Iris pigment epithelial cell (primary cell): ENCODE measurements at regions not wholly inside any gene's neighbourhood (a gene's known extent, or its start where the extent isn't known, plus 50 kb on each side); places are given as distances from the start of the nearest gene placed in this dataset.

ENCODE experiments used
- DNase-seq: peaks from one replicate; pipeline ENCODE4 v3.0.0-alpha.2; 2011; ENCODE audit warnings: low read depth

DNA sequence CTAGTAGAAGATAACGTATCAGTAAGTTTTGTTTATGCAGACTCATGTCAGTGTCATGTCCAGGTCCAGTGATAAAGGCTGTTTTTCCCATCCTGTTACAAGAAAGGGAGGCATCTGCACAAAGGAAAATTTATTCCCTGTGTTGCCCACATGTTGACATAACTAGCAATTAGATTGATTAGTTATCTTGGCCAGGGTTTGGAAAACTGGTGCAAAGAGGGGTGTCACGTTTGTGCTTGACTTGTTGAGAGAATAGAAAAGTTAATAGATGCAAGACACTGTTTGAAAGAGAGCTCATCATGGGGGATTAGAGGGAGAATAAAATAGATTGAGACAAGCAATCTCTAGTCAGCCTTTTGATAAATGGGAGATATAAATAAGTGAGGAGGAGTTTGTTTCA, 1357.0 kb upstream of the AGA start:
- no peak for DNase-seq

DNA sequence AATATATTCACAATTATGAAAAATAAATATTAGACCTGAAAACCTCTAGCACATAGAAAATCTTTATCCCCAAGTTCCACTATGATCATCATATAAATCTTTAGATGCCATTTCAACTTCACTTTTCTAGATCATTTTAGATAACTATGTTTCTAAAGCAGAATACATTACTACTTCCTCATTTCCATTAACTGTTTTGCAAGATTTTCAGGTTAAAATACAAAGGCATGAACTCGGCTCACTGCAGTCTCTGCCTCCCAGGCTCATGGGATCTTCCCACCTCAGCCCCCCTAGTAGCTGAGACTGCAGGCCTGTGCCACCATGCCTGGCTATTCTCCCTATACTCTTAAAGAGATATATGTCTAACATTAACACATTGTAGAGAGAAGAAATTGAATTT, 1365.9 kb upstream of the AGA start:
- no peak for DNase-seq

DNA sequence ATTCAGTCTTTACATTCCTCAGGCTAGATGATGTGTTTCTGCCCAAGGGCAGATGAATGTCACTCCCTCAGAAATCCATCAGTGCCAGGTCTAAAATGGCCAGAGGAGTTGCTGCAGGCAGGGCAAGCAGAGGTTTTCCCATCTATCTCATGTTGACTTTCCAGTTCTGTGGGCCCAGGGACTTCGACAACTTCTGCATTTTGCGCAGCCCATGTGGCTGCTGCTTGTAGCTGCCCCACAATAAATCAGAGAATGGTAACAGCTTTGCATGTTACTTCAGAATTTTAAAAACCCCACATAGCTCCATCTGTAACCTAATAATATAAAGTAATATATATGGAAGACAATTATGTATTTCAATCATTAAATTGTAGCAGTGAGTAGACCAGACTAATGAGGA, 1367.7 kb upstream of the AGA start:
- no peak for DNase-seq

DNA sequence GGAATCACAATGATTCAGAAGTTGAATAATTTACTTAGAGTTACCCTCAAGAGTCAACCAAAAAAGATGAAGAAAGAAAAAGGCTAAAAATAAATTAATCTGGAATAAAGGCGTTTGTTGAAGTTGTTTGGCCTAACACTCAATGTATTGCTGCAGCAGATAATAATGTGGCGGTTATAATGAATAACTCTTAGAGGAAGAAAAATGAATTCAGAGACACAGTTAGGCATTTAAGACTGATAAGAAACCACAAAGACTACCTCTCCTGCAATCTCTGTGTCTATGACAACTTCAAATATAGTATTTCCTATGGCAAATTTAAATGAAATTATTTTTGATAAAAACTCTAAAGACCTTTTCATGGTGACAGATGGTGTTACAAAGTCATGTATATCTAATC, 1369.1 kb upstream of the AGA start:
- no peak for DNase-seq

DNA sequence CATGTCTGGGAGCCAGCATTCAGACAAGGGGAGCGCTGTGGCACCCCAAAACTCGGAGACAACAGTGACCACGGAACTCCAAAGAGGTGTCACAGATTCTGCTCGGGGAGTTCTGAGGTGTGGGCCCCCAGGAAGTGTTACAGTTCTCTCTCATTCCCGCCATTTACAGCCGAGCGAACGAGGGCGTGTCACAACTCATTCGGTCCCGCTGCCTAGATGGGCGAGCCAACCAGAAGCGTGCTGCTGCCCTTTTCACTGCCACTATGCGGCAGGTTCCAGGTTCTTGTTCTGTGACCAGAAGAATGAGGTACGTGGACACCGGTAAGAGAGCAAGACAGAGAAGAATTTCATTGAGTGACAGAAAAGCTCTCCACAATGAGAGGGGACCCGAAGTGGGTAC, 1370.6 kb upstream of the AGA start:
- no peak for DNase-seq

DNA sequence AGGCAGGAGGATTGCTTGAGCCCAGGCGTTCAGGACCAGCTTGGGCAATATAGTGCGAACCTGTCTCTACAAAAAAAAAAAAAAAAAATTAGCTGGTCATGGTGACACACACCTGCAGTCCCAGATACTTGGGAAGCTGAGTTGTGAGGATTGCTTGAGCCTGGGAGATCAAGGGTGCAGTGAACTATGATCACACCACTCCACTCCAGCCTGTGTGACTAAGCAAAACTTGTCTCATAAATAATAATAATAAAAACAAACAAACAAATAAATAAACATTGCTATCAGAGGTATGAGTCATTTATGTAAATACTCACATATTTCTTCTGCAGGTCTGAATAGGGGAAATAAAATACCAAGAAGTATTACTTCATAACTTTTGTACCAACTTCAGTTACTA, 1372.7 kb upstream of the AGA start:
- no peak for DNase-seq

DNA sequence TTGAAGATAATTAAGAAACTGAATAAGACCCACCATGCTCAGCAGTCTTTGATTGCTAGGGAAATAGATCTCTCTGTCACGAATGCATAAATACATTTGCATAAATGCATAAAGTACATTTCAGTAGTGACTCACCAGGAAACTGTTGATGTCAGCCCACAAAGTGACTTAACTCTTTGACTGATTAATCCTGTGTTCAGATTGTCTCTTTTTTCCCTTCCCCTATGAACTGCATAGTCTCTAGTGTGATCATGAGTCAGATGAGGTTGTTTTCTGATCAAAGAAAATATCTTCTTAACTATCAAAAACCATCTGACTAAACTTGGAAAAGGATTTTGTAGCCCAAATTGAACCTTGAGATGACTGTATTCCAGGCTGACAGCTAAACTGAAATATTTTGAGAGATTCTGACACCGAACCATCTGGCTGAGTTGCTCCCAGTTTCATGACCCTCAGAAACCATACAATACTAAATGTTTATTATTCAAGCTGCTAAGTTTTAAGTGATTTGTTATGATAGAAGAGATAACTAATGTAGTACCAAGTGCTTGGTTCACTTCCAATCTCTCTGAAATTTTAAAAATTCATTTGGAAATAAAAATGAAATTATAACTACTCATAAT, 1381.5 kb upstream of the AGA start:
- DNase-seq: peak; percentile 2

DNA sequence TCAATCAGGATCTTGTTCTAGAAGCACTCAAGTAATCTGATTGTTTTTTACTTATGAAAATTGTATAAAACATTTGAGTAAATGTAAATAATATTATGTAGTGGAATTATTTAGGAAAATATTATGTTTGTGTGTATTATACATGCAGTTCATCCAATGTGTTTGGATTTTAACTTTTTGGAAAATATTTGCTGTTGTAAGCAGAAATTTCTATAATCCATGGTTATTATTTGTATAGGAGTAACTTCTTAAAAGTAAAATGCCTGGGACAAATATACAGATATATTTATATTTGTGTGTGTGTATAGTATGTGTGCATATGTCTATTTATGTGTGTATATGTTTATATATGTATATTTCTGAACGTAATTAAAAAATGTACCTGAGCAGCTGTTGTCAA, 1394.6 kb upstream of the AGA start:
- no peak for DNase-seq

DNA sequence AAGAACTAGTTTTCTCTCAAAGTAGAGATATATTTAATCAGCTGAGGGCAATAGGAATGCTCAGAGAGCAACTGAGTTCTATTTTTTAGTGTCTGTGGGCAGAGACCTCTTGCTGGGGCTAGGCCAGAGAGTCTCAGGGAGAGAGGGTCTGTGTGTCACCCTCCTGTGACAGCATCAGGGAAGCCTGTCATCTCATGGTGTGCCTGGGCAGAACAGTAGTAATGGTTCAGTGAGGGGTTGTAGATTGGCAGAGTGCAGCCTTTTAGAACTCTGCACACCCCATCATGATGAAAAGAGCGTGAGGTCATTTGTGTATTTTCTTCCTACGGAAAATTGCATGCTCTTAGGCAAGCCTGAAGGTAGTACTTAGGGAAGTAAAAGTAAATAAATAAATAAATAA, 1396.5 kb upstream of the AGA start:
- DNase-seq: no peak

DNA sequence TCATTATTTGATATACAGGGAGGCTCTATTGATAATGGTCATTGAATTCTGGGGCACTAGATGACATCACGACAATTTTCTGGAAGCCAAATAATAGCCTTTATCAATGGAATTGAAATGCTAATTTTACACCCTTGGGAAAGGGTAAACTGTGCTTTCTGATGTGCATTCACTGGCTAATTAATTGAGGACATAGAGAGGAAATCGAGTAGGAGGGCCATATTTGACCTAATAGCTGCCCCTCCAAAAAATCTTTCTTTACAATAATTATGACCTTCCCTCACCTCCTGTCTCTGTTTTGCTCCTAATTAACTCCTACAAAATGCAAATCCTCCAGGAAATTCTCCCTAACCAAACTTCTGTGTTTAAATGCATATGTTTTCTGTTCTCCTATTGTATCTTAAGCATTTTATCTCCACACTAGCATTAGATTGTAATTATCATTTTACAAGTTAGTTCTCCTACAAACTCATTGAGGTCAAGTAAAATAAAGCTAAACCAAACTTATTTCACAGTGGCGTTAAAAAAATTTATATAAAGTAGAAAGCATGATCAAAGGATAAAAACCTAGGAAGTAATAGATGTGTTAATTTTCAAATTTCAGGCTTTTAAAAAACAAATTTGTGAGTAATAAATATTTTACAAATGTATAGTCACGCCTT, 1414.0 kb upstream of the AGA start:
- no peak for DNase-seq

DNA sequence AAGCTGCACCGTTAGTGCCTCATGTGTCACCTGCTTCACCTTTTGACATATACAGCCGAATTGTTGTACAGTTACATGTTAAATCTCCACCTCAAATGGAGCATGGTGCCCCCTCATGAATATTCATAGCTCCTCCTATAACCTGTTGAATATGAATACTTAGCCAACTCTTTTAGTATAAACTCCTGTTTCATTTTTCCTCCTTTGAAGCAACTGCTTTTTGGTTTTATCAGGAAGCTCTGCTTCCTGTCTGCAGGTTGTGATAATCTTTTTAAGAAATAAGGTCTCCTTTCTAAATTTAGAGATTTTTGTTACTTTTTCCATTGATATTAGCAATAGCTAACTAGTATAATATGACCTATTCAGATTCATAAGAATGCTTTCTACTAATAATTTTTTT, 1429.2 kb upstream of the AGA start:
- no peak for DNase-seq

DNA sequence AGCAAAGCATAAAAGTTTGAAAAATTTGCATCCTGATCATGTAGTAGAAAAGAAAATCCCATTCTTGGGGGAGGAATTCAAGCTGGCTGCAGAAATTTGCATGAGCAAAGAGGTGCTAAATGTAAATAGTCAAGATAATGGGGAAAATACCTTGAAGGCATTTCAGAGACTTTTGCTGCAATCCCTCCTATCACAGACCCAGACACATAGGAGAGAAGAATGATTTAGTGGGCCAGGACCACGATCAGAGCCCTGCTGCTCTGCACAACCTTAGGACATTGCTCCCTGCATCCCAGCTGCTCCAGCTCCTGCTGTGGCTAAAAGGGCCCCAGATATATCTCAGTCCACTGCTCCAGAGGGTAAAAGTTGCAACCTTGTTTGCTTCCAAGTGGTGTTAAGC, 1439.7 kb upstream of the AGA start:
- no peak for DNase-seq

DNA sequence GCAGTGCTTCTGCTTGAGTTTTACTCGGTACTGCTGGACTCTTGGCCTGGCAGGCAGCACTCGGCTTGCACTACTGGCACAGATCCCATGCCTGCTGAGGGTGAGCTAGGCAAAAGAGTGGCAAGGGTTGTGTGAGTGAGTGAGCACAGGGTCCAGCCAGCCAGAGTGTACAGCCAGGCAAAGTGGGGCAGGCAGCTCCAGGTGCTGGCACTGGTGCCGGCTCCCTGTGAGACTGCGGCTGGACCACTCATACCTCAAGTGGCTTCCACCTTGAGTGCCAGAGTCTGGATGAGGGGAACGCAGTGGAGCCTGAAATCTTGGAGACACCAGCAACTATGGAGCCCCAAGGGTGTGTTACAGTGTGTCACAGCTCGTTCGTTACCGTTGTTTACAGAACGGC, 1451.9 kb upstream of the AGA start:
- no peak for DNase-seq

DNA sequence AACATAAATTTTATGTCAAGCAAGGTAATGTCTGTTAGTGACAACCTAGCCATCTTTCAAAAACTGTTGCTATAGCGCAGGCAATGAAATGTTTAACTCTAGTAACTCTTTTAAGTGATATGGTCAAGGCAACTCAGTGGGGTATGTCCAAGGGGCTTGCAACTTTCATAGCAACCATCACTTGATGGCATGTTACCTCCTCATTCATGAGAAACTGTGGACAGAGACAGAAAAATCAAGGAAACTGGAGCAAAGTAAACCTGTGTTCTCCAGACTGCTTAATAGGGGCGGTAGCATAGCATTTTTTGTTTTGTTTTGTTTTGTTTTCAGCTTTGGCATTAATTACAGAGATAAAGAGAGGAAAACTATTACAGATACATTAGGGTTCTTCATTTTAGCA, 1456.8 kb upstream of the AGA start:
- no peak for DNase-seq

DNA sequence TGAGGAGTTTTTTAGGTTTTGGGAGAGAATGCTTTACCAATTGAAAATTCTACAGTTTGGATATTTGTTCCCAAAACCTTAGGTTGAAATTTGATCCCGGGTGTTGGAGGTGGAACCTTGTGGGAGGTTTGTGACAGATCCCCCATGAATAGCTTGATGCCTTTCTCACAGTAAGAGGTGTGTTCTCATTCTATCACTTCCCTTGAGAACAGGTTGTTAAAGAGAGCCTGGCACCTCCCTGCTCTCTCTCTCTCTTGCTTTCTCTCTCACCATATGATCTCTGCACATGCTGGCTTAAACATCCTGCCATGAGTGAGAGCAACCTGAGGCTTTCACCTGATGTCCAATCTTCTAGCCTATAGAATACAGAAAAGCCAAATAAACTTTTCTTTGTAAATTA, 1475.5 kb upstream of the AGA start:
- no peak for DNase-seq

DNA sequence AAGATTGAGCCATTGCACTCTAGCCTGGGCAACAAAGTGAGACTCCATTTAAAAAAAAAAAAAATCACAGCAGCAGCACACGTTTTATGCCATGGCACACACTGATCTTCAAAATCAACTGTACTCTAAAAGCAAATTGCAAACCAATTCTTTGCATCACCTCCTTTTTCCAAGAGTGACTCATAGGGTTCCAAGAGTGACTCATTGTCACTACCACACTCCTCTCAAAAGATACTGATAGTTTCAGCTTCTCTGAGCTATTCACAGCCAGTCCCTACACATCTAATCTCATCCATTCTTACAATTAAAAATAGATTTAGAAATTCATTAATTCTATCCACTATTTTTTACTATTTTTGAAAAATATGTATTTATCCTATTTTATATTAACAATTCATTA, 1494.9 kb upstream of the AGA start:
- no peak for DNase-seq

DNA sequence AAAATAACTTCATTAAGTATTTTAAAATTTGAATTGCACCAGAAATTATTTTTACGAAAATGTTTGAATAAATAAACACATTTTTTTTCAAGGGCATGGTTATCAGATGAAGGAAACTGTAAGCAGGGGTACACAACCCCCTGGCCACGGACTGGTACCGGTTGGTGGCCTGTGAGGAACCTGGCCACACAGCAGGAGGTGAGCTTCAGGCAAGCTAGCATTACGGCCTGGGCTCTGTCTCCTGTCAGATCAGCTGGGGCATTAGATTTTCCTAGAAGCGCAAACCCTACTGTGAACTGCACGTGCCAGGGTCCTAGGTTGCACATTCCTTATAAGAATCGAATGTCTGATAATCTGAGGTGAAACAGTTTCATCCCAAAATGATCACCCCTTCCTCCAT, 1499.7 kb upstream of the AGA start:
- DNase-seq: no peak

DNA sequence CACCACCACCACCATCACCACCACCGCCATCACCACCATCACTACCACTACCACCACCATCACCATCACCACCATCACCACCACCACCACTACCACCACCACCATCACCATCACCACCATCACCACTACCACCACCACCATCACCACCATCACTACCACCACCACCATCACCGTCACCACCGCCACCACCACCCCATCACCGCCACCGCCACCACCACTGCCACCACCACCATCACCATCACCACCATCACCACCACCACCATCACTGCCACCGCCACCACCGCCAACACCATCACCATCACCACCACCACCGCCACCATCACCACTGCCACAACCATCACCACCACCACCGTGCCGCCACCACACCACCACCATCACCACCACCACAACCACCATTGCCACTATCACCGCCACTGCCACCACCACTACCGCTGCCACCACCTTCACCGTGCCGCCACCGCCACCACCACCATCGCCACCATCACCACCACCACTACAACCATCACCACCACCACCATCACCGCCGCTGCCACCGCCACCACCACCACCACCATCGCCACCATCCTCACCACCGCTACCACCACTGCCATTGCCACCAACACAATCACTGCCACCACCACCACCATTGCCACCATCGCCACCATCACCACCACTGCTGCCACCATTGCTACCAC, 1511.3 kb upstream of the AGA start:
- no peak for DNase-seq

DNA sequence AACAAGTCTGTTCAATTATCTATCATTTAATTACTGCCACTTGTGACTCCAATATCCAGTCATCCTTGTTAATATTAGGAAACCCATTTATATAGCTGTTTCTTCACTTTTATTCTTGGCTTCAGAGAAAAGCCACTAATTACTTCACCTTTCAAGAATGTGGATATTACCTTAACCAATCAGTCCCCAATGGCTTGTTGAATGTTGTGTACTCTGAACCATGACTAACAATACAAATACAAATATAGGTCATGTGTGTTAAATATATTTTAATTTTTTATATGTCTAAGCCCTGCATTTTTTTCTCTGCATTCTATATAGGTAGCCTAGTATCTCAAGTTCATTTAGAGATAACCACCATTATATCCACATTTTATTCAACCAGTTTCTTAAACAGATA, 1513.4 kb upstream of the AGA start:
- DNase-seq: no peak

DNA sequence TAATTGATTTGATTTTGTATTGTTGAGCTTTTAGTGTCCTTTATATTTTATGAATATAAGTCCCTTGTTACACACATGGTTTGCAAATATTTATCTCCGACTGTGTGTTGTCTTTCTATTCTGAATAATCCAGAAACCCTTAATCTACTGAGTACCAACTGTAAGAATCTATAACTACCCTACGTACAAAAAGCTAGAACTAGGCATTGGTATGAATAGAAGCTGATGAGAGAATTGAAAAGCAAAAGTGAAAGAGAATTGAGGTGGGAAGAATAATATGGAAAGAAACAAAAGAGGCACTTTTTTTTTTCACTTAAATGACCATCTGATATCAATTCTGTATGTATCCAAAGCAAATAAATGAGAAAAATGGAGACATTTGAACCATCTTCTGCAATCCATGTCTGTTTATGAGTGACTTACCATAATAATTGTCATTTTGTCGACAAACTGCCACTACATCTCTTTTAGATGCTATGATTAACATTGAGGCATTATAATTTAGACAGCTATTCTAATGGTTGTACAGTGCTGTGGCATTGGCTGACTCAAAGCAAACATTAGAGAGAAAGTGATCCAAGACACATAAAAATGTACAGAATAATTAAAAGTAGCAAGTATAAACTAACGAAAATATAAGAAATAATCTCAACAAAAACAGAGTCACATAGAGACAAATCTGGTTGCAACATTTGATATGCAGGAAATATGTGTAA, 1516.6 kb upstream of the AGA start:
- no peak for DNase-seq

DNA sequence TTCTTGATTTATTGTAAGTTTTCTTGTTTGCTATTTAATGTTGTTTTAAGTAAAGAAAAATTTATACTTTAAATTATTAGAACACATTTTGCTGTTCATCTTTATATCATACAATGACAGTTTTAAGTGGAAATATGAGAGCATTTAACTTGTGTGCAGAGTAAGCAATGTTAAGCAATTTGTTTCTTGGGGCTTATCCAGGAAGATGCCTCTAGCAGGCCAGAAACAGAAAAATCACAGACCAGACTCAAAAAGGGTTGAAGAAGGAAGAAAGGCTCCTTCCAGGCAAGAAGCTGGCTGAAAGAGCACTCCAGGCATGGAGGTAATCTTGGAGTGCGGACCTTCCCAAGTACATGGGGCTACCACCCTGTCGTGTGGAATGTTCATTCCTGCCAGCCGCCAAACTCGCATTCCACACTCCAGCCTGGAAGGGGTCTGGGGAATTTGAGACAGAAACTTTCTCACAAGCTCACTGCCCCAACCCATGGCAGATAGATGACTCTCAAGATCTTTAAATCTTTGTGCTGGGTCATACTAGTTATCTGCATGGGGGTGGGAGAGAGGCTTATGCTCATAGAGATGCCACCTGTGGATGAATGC, 1521.3 kb upstream of the AGA start:
- DNase-seq: no peak

DNA sequence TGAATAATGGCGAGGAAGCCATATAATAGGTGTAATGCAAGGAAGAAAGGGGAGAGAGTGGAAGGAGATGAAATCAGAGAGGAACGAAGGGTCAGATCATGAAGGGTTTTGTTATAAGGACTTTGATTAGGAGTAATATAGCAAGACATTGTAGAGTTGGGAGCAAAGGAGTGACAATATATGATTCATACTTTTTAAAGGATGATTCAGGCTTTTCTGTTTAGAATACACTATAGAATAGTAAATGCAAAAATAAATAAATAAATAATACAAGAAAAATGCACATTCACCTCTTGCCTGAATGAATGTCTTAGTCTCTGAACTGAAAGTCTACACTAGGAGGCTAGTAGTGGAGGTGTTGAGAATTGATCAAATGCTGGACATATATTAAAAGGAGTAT, 1524.4 kb upstream of the AGA start:
- DNase-seq: no peak
